A549 (cell line): ENCODE measurements at regions not wholly inside any gene's neighbourhood (a gene's known extent, or its start where the extent isn't known, plus 50 kb on each side); places are given as distances from the start of the nearest gene placed in this dataset.

Experiments used
- ATAC-seq, 2 experiments: fragments of 200-7000 bp in 1 of 2; fragments of >200 bp in 1 of 2; cut with Nextera tagmentation in 1 of 2; cut with Tn5 transposase in 1 of 2; 3 replicates each; pipeline versions ENCODE4 v1.8.0 to v1.9.1; 2018 to 2020; ENCODE audit warnings: mild to moderate bottlenecking in 1 of 2, moderate library complexity in 1 of 2
- CTCF ChIA-PET: fragments of 300-600 bp; sonication (Branson Sonifier 250); formaldehyde crosslinking; extraction: SDS; loops from one replicate; lab custom pipeline; 2021; ENCODE audit warnings: antibody characterized with exemption, inconsistent platforms; lab: Yijun Ruan, JAX
- POLR2A ChIA-PET: fragments of 350-600 bp; formaldehyde crosslinking; extraction: SDS; loops from one replicate; lab custom pipeline; 2021; ENCODE audit warnings: antibody characterized with exemption, inconsistent platforms; lab: Yijun Ruan, JAX
- DNase-seq, 2 experiments: peaks; one replicate each; pipeline versions ENCODE4 v3.0.0 to v3.0.0-alpha.2; 2011 to 2016; ENCODE audit warnings: low read depth in 1 of 2, low spot score in 1 of 2
- FAIRE-seq: peaks from 2 replicates; lab custom pipeline; 2011; peaks lifted over from hg19 to GRCh38; lab: Jason Lieb, UNC
- H3K27ac ChIP-seq, 2 experiments: fragments of >200 bp; sonication (Bioruptor Twin); formaldehyde crosslinking; 3 replicates each; pipeline ENCODE4 v1.5.1; 2016 to 2017
- H3K4me1 ChIP-seq: fragments of >200 bp; sonication (Bioruptor Twin); formaldehyde crosslinking; 3 replicates; pipeline ENCODE4 v1.6.1; 2016
- H3K4me2 ChIP-seq: fragments of >200 bp; sonication (Bioruptor Twin); formaldehyde crosslinking; 3 replicates; pipeline ENCODE4 v1.6.1; 2016
- H3K4me3 ChIP-seq: fragments of >200 bp; sonication (Bioruptor Twin); formaldehyde crosslinking; 3 replicates; pipeline ENCODE4 v1.5.1; 2016
- H3K9me3 ChIP-seq: fragments of >200 bp; sonication (Bioruptor Twin); formaldehyde crosslinking; 3 replicates; pipeline ENCODE4 v1.6.1; 2016
- BHLHE40 ChIP-seq: IDR thresholded peaks from 2 replicates; pipeline ENCODE4 v1.6.1; 2012; ENCODE audit warnings: low read depth, low read length, inconsistent platforms
- CBX8 ChIP-seq: fragments of 200-600 bp; sonication (generic); IDR thresholded peaks from 2 replicates; pipeline ENCODE4 v1.6.1; 2016
- CHD2 ChIP-seq: fragments of 150-350 bp; IDR thresholded peaks from 2 replicates; pipeline ENCODE4 v1.6.1; 2014; ENCODE audit warnings: low read length; ENCODE audit not compliant: partially characterized antibody
- CTCF ChIP-seq: fragments of >200 bp; sonication (Bioruptor Twin); formaldehyde crosslinking; IDR thresholded peaks from 3 replicates; pipeline ENCODE4 v1.5.1; 2016
- E2F6 ChIP-seq: IDR thresholded peaks from 2 replicates; pipeline ENCODE4 v1.6.1; 2012; ENCODE audit warnings: low read depth, borderline replicate concordance
- EHMT2 ChIP-seq: fragments of 200-600 bp; sonication (generic); IDR thresholded peaks from 2 replicates; pipeline ENCODE4 v1.6.1; 2016; ENCODE audit warnings: antibody characterized with exemption, low read depth, mild to moderate bottlenecking, moderate library complexity
- ESRRA ChIP-seq: fragments of 150-350 bp; IDR thresholded peaks from 2 replicates; pipeline ENCODE4 v1.6.1; 2014; ENCODE audit warnings: mild to moderate bottlenecking, low read length, borderline replicate concordance
- GATA3 ChIP-seq: IDR thresholded peaks from 2 replicates; pipeline ENCODE4 v1.6.1; 2012; ENCODE audit warnings: borderline replicate concordance
- HEYL ChIP-seq: fragments of 250-450 bp; sonication (Bioruptor Pico); IDR thresholded peaks from 2 replicates; pipeline ENCODE4 v1.8.0; 2021; ENCODE audit warnings: mild to moderate bottlenecking, moderate library complexity
- HOXB5 ChIP-seq: fragments of 250-450 bp; sonication (Bioruptor Pico); IDR thresholded peaks from 2 replicates; pipeline ENCODE4 v1.5.0; 2020; ENCODE audit warnings: mild to moderate bottlenecking, moderate library complexity
- JUN ChIP-seq, 2 experiments: fragments of >200 bp; sonication (Bioruptor Twin); formaldehyde crosslinking; IDR thresholded peaks; 2 replicates in 1 of 2; 3 replicates in 1 of 2; pipeline ENCODE4 v1.6.1; 2016 to 2017
- NPAS2 ChIP-seq: fragments of 250-450 bp; sonication (Bioruptor Pico); IDR thresholded peaks from 2 replicates; pipeline ENCODE4 v1.8.0; 2022; ENCODE audit warnings: mild to moderate bottlenecking, moderate library complexity, borderline replicate concordance
- PBX3 ChIP-seq: IDR thresholded peaks from 2 replicates; pipeline ENCODE4 v1.6.1; 2012
- RFX5 ChIP-seq: fragments of 450-650 bp; IDR thresholded peaks from 2 replicates; pipeline ENCODE4 v1.7.1; 2014; ENCODE audit warnings: antibody characterized with exemption, mild to moderate bottlenecking, moderate library complexity
- WGBS: methylation state at CpG from one replicate; pipeline ENCODE4 v1.1.6; 2017; ENCODE audit errors: missing lambda C conversion rate; 5-methylcytosine and 5-hydroxymethylcytosine counted together
- TF ChIP-seq, protein P1 (sequence below): fragments of 150-350 bp; IDR thresholded peaks from 2 replicates; pipeline ENCODE4 v1.6.1; 2014; ENCODE audit warnings: low read depth, mild to moderate bottlenecking, low read length
- TF ChIP-seq, protein P2 (sequence below): fragments of 250-450 bp; sonication (Bioruptor Pico); IDR thresholded peaks from 2 replicates; pipeline ENCODE4 v1.5.0; 2020; ENCODE audit warnings: low read depth, mild to moderate bottlenecking, moderate library complexity
- TF ChIP-seq, protein P3 (sequence below): fragments of 250-450 bp; sonication (Bioruptor Pico); IDR thresholded peaks from 2 replicates; pipeline ENCODE4 v1.5.0; 2021; ENCODE audit warnings: mild to moderate bottlenecking, moderate library complexity, borderline replicate concordance

DNA sequence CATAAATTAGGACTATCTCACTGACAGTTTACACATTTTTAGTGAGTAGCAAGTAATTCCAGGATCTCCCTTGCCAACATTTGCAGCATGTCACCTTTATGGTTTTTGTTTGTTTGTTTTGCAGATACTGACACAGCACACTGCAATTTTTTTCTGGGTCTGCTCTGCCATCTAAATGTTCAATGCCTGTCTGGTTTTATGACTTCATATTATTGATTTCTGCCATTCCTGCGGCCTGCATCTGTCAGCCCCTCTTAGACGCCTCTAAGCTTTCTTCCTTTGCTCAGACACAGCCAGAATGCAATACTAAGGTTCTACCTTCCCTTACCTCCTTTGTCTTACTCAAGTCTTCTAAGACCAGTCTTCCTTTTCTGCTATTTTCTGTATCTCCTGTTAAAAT, 321.2 kb upstream of the AZI2 start:
- POLR2A ChIA-PET: no interaction called here
- no peak for DNase-seq
- CTCF ChIA-PET: no interaction called here
- no peaks in the 10 kb centered on the region for H3K9me3 ChIP-seq
- H3K27ac ChIP-seq: no peak overlapping the region
- no peaks in the 10 kb centered on the region for H3K4me1 ChIP-seq
- no peak for ATAC-seq
- TF ChIP-seq CHD2 (no peak), CTCF (no peak), JUN (IDR thresholded peaks at IDR 0.05) (no peak), NPAS2 (CRISPR knock-in tag) (no peak), EHMT2 (no peak), CBX8 (no peak), E2F6 (no peak), BHLHE40 (no peak)
- TF ChIP-seq, protein P1, sequence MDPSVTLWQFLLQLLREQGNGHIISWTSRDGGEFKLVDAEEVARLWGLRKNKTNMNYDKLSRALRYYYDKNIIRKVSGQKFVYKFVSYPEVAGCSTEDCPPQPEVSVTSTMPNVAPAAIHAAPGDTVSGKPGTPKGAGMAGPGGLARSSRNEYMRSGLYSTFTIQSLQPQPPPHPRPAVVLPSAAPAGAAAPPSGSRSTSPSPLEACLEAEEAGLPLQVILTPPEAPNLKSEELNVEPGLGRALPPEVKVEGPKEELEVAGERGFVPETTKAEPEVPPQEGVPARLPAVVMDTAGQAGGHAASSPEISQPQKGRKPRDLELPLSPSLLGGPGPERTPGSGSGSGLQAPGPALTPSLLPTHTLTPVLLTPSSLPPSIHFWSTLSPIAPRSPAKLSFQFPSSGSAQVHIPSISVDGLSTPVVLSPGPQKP: no peak
- FAIRE-seq: no peak
- no peak overlapping the region for H3K4me2 ChIP-seq
- H3K4me3 ChIP-seq: no peak overlapping the region
- WGBS: 22% methylated on average over 2 of the region's 2 CpGs

DNA sequence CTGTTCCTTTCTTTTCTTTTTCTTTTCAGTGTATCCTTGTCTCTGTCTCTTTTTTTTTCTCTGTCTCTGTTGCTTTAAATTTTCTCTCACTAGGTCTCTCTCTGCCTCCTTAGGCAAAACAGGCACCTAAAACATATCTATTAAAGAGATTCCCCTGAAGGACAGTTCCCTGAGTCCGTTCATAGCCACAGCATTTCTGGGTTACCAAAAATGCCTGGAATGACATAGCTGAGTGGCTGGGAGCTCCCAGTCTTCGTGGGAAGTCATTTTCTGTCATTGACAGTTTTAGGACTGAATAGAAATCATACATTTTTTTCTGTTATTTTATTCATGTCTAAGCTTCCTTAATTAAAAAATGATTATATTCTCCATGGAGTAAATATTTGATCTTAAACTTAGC, 323.8 kb upstream of the AZI2 start:
- ATAC-seq (no peak), FAIRE-seq (no peak), DNase-seq (no peak)
- H3K9me3 ChIP-seq: no peaks in the 10 kb centered on the region
- ChIA-PET POLR2A (no interaction called here), CTCF (interaction anchor here (1.0 kb wide), 1 partner anchor 54 kb away, joined by 3 read pairs; no protein-coding TSS in a partner anchor)
- no peak for TF ChIP-seq GATA3
- WGBS: 0% methylated on average over 2 of the region's 2 CpGs
- no peak overlapping the region for H3K4me3 ChIP-seq
- H3K27ac ChIP-seq: no peak overlapping the region
- H3K4me1 ChIP-seq: no peaks in the 10 kb centered on the region
- no peak overlapping the region for H3K4me2 ChIP-seq

DNA sequence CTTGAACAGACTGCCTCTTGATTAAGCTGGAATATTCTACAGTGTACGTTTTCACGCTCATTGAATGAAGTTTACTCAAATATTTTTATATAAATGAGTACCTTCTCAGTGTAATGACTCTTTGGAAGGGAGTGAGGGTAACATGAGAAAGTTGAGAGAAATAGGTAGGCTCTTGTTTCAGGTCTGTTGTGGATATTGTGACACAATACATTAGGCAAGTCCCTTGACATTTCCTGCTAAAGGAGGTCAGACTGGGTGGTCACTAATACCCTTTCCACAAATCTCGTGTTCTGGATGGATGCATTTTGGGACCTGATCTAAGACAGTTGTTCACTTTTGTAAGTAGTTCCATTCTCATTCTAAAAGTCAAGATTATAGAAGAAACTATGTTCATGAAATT, 324.8 kb upstream of the AZI2 start:
- Histone ChIP-seq H3K4me2 (no peak overlapping the region), H3K4me1 (no peaks in the 10 kb centered on the region), H3K9me3 (no peaks in the 10 kb centered on the region), H3K4me3 (no peak overlapping the region), H3K27ac (no peak overlapping the region)
- DNase-seq (no peak), FAIRE-seq (no peak), ATAC-seq (no peak)
- TF ChIP-seq HEYL (CRISPR knock-in tag) (no peak), HOXB5 (CRISPR knock-in tag) (no peak), RFX5 (no peak)
- CTCF ChIA-PET: interaction anchor here (1.0 kb wide), 1 partner anchor 53 kb away, joined by 3 read pairs; no protein-coding TSS in a partner anchor
- WGBS: 3% methylated on average over 3 of the region's 3 CpGs
- POLR2A ChIA-PET: no interaction called here

DNA sequence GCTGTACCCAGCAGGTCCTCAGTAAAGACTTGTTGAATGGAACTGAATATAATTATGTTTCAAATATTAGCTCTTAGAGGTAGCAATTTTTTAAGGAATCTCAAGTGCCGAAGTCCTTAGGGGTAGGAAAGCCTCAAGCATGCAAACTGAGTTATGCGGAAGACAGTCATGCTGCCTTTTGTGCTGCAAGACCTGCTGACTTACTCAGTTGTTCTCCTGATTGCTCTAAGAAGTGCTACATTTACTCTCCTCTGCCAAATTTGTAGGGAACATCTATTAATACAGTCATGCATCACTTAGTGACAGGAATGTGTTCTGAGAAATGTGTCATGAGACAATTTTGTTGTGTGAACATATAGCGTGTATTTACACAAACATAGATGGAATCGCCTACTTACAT, 325.6 kb upstream of the AZI2 start:
- no peaks in the 10 kb centered on the region for H3K9me3 ChIP-seq
- no peak for FAIRE-seq
- no peak overlapping the region for H3K4me2 ChIP-seq
- DNase-seq: no peak
- H3K4me3 ChIP-seq: no peak overlapping the region
- TF ChIP-seq, protein P2, sequence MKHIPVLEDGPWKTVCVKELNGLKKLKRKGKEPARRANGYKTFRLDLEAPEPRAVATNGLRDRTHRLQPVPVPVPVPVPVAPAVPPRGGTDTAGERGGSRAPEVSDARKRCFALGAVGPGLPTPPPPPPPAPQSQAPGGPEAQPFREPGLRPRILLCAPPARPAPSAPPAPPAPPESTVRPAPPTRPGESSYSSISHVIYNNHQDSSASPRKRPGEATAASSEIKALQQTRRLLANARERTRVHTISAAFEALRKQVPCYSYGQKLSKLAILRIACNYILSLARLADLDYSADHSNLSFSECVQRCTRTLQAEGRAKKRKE (CRISPR knock-in tag): no peak
- TF ChIP-seq PBX3 (no peak), ESRRA (no peak)
- TF ChIP-seq, protein P3, sequence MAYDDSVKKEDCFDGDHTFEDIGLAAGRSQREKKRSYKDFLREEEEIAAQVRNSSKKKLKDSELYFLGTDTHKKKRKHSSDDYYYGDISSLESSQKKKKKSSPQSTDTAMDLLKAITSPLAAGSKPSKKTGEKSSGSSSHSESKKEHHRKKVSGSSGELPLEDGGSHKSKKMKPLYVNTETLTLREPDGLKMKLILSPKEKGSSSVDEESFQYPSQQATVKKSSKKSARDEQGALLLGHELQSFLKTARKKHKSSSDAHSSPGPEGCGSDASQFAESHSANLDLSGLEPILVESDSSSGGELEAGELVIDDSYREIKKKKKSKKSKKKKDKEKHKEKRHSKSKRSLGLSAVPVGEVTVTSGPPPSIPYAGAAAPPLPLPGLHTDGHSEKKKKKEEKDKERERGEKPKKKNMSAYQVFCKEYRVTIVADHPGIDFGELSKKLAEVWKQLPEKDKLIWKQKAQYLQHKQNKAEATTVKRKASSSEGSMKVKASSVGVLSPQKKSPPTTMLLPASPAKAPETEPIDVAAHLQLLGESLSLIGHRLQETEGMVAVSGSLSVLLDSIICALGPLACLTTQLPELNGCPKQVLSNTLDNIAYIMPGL (CRISPR knock-in tag): no peak
- no peak overlapping the region for H3K27ac ChIP-seq
- no peak for ATAC-seq
- POLR2A ChIA-PET: no interaction called here
- WGBS: 56% methylated on average over 4 of the region's 4 CpGs
- no peaks in the 10 kb centered on the region for H3K4me1 ChIP-seq
- CTCF ChIA-PET: no interaction called here
